ENCODE measurements at regions not wholly inside any gene's neighbourhood (a gene's known extent, or its start where the extent isn't known, plus 50 kb on each side); places are given as distances from the start of the nearest gene placed in this dataset.

- Histone ChIP-seq H3K4me1 (ENCODE audit: control insufficient read depth in 1 of 2, insufficient read depth in 2 of 2, low read length in 2 of 2) (peaks cover 10 to 12% of the 10 kb centered on the region in 2 donors), H3K27me3 (ENCODE audit: control insufficient read depth in 2 of 2, insufficient read depth in 2 of 2, low read length in 2 of 2) (no peaks in the 10 kb centered on the region), H2AFZ (ENCODE audit: insufficient read depth, low read depth, low read length, poor library complexity, severe bottlenecking) (no peak overlapping the region), H3K27ac (ENCODE audit: low read depth in 1 of 2, low read length in 2 of 2) (no peak overlapping the region), H3K9me3 (replicated peaks in 1 of 2; ENCODE audit: control insufficient read depth in 1 of 2, insufficient read depth in 1 of 2, low read length in 2 of 2) (no peaks in the 10 kb centered on the region), H4K20me1 (ENCODE audit: insufficient read depth, low read length) (no peaks in the 10 kb centered on the region), H3K79me2 (ENCODE audit: insufficient read depth, low read length) (no peaks in the 10 kb centered on the region), H3K36me3 (replicated peaks in 1 of 2; ENCODE audit: control insufficient read depth in 1 of 2, insufficient read depth in 2 of 2, low read length in 2 of 2) (no peaks in the 10 kb centered on the region), H3K4me3 (replicated peaks in 1 of 3; ENCODE audit: low read depth in 2 of 3, low read length in 3 of 3) (no peak overlapping the region), H3K4me2 (replicated peaks; ENCODE audit: extremely low read depth, low read length, poor library complexity, severe bottlenecking) (no peak overlapping the region), H3K9ac (ENCODE audit: insufficient read depth, low read length, poor library complexity, severe bottlenecking) (no peak overlapping the region)
- peaks cover 0 to 10% (median 1%) of the 10 kb centered on the region in 3 donors for H3K27me3 Mint-ChIP-seq (ENCODE audit: low read depth in 3 of 3)
- 93% methylated on average over 5 of the region's 5 CpGs for WGBS (ENCODE audit: insufficient coverage)
- no peak overlapping the region for H3K27ac Mint-ChIP-seq
- peaks cover 0 to 3% (median 0%) of the 10 kb centered on the region in 7 donors for H3K9me3 Mint-ChIP-seq
- intact Hi-C loops (cut with micrococcal nuclease): loop anchor here (5.0 to 10.0 kb wide), 7 partner anchors 115 to 825 kb away; no protein-coding TSS in a partner anchor
- H3K4me1 Mint-ChIP-seq: peaks cover 12% of the 10 kb centered on the region
- no peak for DNase-seq
- H3K4me3 Mint-ChIP-seq: no peak overlapping the region
- TF ChIP-seq, protein P1, sequence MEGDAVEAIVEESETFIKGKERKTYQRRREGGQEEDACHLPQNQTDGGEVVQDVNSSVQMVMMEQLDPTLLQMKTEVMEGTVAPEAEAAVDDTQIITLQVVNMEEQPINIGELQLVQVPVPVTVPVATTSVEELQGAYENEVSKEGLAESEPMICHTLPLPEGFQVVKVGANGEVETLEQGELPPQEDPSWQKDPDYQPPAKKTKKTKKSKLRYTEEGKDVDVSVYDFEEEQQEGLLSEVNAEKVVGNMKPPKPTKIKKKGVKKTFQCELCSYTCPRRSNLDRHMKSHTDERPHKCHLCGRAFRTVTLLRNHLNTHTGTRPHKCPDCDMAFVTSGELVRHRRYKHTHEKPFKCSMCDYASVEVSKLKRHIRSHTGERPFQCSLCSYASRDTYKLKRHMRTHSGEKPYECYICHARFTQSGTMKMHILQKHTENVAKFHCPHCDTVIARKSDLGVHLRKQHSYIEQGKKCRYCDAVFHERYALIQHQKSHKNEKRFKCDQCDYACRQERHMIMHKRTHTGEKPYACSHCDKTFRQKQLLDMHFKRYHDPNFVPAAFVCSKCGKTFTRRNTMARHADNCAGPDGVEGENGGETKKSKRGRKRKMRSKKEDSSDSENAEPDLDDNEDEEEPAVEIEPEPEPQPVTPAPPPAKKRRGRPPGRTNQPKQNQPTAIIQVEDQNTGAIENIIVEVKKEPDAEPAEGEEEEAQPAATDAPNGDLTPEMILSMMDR (IDR thresholded peaks at IDR 0.05): no peak
- H3K36me3 Mint-ChIP-seq: no peaks in the 10 kb centered on the region
These were observed 162.9 kb upstream of the HABP2 start for GRCh38 chr10:113389969-113390368.

GRCh38 chr10:113390896-113391295, 162.0 kb upstream of the HABP2 start:
- no peak overlapping the region for H2AFZ ChIP-seq (ENCODE audit: insufficient read depth, low read depth, low read length, poor library complexity, severe bottlenecking)
- Mint-ChIP-seq H3K27ac (no peak overlapping the region), H3K4me3 (no peak overlapping the region), H3K9me3 (peaks cover 0 to 3% (median 0%) of the 10 kb centered on the region in 7 donors), H3K27me3 (ENCODE audit: low read depth in 3 of 3) (peaks cover 0 to 5% (median 1%) of the 10 kb centered on the region in 3 donors), H3K4me1 (peaks cover 3% of the 10 kb centered on the region), H3K36me3 (no peaks in the 10 kb centered on the region)
- no peak for DNase-seq
- 100% methylated on average over 3 of the region's 4 CpGs for WGBS (ENCODE audit: insufficient coverage)
- H3K36me3 ChIP-seq (replicated peaks in 1 of 2; ENCODE audit: control insufficient read depth in 1 of 2, insufficient read depth in 2 of 2, low read length in 2 of 2): no peaks in the 10 kb centered on the region
- H4K20me1 ChIP-seq (ENCODE audit: insufficient read depth, low read length): no peaks in the 10 kb centered on the region
- no peaks in the 10 kb centered on the region for H3K27me3 ChIP-seq (ENCODE audit: control insufficient read depth in 2 of 2, insufficient read depth in 2 of 2, low read length in 2 of 2)
- H3K4me1 ChIP-seq (ENCODE audit: control insufficient read depth in 1 of 2, insufficient read depth in 2 of 2, low read length in 2 of 2): peaks cover under 1 to 2% of the 10 kb centered on the region in 2 donors
- no peak overlapping the region for H3K27ac ChIP-seq (ENCODE audit: low read depth in 1 of 2, low read length in 2 of 2)
- no peak overlapping the region for H3K9ac ChIP-seq (ENCODE audit: insufficient read depth, low read length, poor library complexity, severe bottlenecking)
- TF ChIP-seq, protein P1 (IDR thresholded peaks at IDR 0.05): no peak
- H3K4me2 ChIP-seq (replicated peaks; ENCODE audit: extremely low read depth, low read length, poor library complexity, severe bottlenecking): no peak overlapping the region
- no peaks in the 10 kb centered on the region for H3K9me3 ChIP-seq (replicated peaks in 1 of 2; ENCODE audit: control insufficient read depth in 1 of 2, insufficient read depth in 1 of 2, low read length in 2 of 2)
- H3K79me2 ChIP-seq (ENCODE audit: insufficient read depth, low read length): no peaks in the 10 kb centered on the region
- intact Hi-C loops (cut with micrococcal nuclease): loop anchor here in 1 of 2 donors (10.0 kb wide), 1 partner anchor 676 kb away; no protein-coding TSS in a partner anchor
- H3K4me3 ChIP-seq (replicated peaks in 1 of 3; ENCODE audit: low read depth in 2 of 3, low read length in 3 of 3): no peak overlapping the region

Measured in CD14-positive monocyte (primary cell).